GM06990 (cell line): ENCODE measurements at regions not wholly inside any gene's neighbourhood (a gene's known extent, or its start where the extent isn't known, plus 50 kb on each side); places are given as distances from the start of the nearest gene placed in this dataset.

Experiments
- DNase-seq: peaks from one replicate; pipeline ENCODE4 v3.0.0-alpha.2; 2011; ENCODE audit not compliant: insufficient read length; ENCODE audit errors: extremely low read depth
- H3K27me3 ChIP-seq: replicated peaks from 2 replicates; pipeline ENCODE4 v1.6.0; 2011; ENCODE audit warnings: low read length; ENCODE audit not compliant: control insufficient read depth, insufficient read depth
- H3K36me3 ChIP-seq: 2 replicates; pipeline ENCODE4 v1.5.1; 2011; ENCODE audit warnings: low read length; ENCODE audit not compliant: control insufficient read depth, insufficient read depth
- H3K4me3 ChIP-seq: replicated peaks from 2 replicates; pipeline ENCODE4 v1.5.1; 2011; ENCODE audit warnings: low read depth, mild to moderate bottlenecking, control low read depth, low read length
- CTCF ChIP-seq: IDR thresholded peaks from 2 replicates; pipeline ENCODE4 v1.5.1; 2011; ENCODE audit warnings: low read length, control low read depth, mild to moderate bottlenecking, inconsistent platforms; ENCODE audit not compliant: insufficient read depth, poor library complexity, severe bottlenecking

- no peak for DNase-seq
- H3K27me3 ChIP-seq: no peaks in the 10 kb centered on the region
- TF ChIP-seq CTCF: no peak
- no peaks in the 10 kb centered on the region for H3K36me3 ChIP-seq
- H3K4me3 ChIP-seq: no peak overlapping the region
These were observed 341.2 kb downstream of the NPHP4 start for GRCh38 chr1:5651027-5651410.

- Histone ChIP-seq H3K27me3 (no peaks in the 10 kb centered on the region), H3K36me3 (no peaks in the 10 kb centered on the region), H3K4me3 (no peak overlapping the region)
- no peak for TF ChIP-seq CTCF
- no peak for DNase-seq
These were observed 341.8 kb downstream of the NPHP4 start for GRCh38 chr1:5650283-5651026.

GRCh38 chr1:5649795-5650194 is 342.4 kb downstream of the NPHP4 start:
- Histone ChIP-seq H3K4me3 (no peak overlapping the region), H3K36me3 (no peaks in the 10 kb centered on the region), H3K27me3 (no peaks in the 10 kb centered on the region)
- no peak for TF ChIP-seq CTCF
- no peak for DNase-seq

- no peak for TF ChIP-seq CTCF
- no peaks in the 10 kb centered on the region for H3K36me3 ChIP-seq
- no peak for DNase-seq
- no peaks in the 10 kb centered on the region for H3K27me3 ChIP-seq
- no peak overlapping the region for H3K4me3 ChIP-seq
These were observed 343.1 kb downstream of the NPHP4 start for GRCh38 chr1:5649166-5649551.

GRCh38 chr1:5648410-5649165 is 343.6 kb downstream of the NPHP4 start:
- H3K27me3 ChIP-seq: no peaks in the 10 kb centered on the region
- no peak for DNase-seq

More at GRCh38 chr1:5648410-5649165, 343.6 kb downstream of the NPHP4 start:
- Histone ChIP-seq H3K4me3 (no peak overlapping the region), H3K36me3 (no peaks in the 10 kb centered on the region)
- TF ChIP-seq CTCF: no peak
